Karpas-422 (cell line): ENCODE measurements at regions not wholly inside any gene's neighbourhood (a gene's known extent, or its start where the extent isn't known, plus 50 kb on each side); places are given as distances from the start of the nearest gene placed in this dataset.

ENCODE experiments used
- DNase-seq: peaks from one replicate; pipeline ENCODE4 v3.0.0-alpha.2; 2015
- H2AFZ ChIP-seq: fragments of 200-600 bp; sonication (generic); 2 replicates; pipeline ENCODE4 v1.6.1; 2014; ENCODE audit warnings: antibody characterized with exemption, low read length, mixed read lengths
- H3K27ac ChIP-seq: fragments of 200-600 bp; sonication (generic); 2 replicates; pipeline ENCODE4 v1.5.1; 2014; ENCODE audit warnings: mild to moderate bottlenecking, low read length, moderate library complexity
- H3K27me3 ChIP-seq: fragments of 200-600 bp; sonication (generic); 2 replicates; pipeline ENCODE4 v1.6.1; 2014; ENCODE audit warnings: low read length, mixed read lengths
- H3K36me3 ChIP-seq: fragments of 200-600 bp; sonication (generic); 2 replicates; pipeline ENCODE4 v1.6.1; 2014; ENCODE audit warnings: low read length, mixed read lengths; ENCODE audit not compliant: insufficient read depth
- H3K4me1 ChIP-seq: fragments of 200-600 bp; sonication (generic); 2 replicates; pipeline ENCODE4 v1.6.1; 2014; ENCODE audit warnings: mild to moderate bottlenecking, low read length, mixed read lengths
- H3K4me2 ChIP-seq: fragments of 200-600 bp; sonication (generic); 2 replicates; pipeline ENCODE4 v1.6.1; 2014; ENCODE audit warnings: low read length, low read depth, mild to moderate bottlenecking; ENCODE audit not compliant: poor library complexity, severe bottlenecking
- H3K4me3 ChIP-seq: fragments of 200-600 bp; sonication (generic); 2 replicates; pipeline ENCODE4 v1.5.1; 2014; ENCODE audit warnings: mild to moderate bottlenecking, antibody characterized with exemption, low read length, mixed read lengths
- H3K79me2 ChIP-seq: fragments of 200-600 bp; sonication (generic); 2 replicates; pipeline ENCODE4 v1.6.1; 2014; ENCODE audit warnings: mild to moderate bottlenecking, low read length, mixed read lengths
- H3K9ac ChIP-seq: fragments of 200-600 bp; sonication (generic); 2 replicates; pipeline ENCODE4 v1.6.0; 2014; ENCODE audit warnings: low read length
- H3K9me2 ChIP-seq: fragments of 200-600 bp; sonication (generic), shearing (Covaris generic); replicated peaks from 2 replicates; pipeline ENCODE4 v1.6.0; 2014; ENCODE audit warnings: mild to moderate bottlenecking, low read length, moderate library complexity; ENCODE audit not compliant: insufficient read depth
- H3K9me3 ChIP-seq: fragments of 300-700, 200-600 bp; sonication (generic); 2 replicates; pipeline ENCODE4 v1.6.1; 2014; ENCODE audit warnings: low read length, mixed read lengths
- H4K20me1 ChIP-seq: fragments of 200-600 bp; sonication (generic); 2 replicates; pipeline ENCODE4 v1.6.1; 2014; ENCODE audit warnings: mild to moderate bottlenecking, antibody characterized with exemption, low read length, low read depth; ENCODE audit not compliant: insufficient read depth

DNA sequence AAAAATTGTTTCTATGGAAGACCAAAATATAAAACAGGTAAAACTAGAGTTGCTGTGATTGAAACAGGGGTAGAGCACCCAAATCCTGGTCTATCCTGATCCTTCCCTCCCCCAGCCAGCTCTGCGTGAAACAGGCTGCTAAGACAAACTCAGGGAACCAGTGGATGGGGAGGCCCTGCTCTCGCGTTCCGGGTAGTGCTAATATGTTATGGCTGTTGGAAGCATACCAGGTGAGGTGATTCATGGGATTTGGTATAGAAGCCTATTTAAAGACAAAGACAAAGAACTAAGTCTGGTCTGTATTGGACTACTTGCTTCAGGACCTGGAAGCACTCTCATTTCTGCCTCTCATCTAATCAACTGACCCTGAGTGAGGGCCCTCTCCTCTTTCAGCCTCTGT is 63.0 kb upstream of the CCBE1 start:
- Histone ChIP-seq H3K9me3 (no peaks in the 10 kb centered on the region), H3K27me3 (no peaks in the 10 kb centered on the region), H3K4me2 (no peak overlapping the region), H3K4me1 (no peaks in the 10 kb centered on the region), H3K27ac (no peak overlapping the region), H4K20me1 (no peaks in the 10 kb centered on the region), H3K4me3 (no peak overlapping the region), H3K79me2 (no peaks in the 10 kb centered on the region), H3K36me3 (no peaks in the 10 kb centered on the region), H2AFZ (no peak overlapping the region), H3K9me2 (no peaks in the 10 kb centered on the region), H3K9ac (no peak overlapping the region)
- no peak for DNase-seq

DNA sequence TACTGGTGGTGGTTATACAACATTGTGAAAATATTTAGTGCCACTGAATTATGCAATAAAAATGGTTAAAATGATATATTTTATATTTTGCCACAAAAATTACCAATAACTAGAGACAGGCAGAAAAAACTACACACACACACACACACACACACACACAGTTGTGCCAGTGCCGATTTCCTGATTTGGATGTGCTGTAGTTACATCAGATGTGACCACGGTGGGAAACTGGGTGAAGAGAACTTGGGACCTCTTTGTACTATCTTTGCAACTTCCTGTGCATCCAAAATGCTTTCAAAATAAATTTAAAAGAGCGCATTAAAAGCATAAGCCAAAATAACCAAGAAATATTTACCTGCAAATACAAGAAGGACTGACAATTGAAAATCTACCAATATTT is 61.6 kb upstream of the CCBE1 start:
- Histone ChIP-seq H4K20me1 (no peaks in the 10 kb centered on the region), H3K4me1 (no peaks in the 10 kb centered on the region), H3K36me3 (no peaks in the 10 kb centered on the region), H2AFZ (no peak overlapping the region), H3K27ac (no peak overlapping the region), H3K27me3 (no peaks in the 10 kb centered on the region), H3K4me3 (no peak overlapping the region), H3K4me2 (no peak overlapping the region), H3K9ac (no peak overlapping the region), H3K79me2 (no peaks in the 10 kb centered on the region), H3K9me2 (no peaks in the 10 kb centered on the region), H3K9me3 (no peaks in the 10 kb centered on the region)
- no peak for DNase-seq

DNA sequence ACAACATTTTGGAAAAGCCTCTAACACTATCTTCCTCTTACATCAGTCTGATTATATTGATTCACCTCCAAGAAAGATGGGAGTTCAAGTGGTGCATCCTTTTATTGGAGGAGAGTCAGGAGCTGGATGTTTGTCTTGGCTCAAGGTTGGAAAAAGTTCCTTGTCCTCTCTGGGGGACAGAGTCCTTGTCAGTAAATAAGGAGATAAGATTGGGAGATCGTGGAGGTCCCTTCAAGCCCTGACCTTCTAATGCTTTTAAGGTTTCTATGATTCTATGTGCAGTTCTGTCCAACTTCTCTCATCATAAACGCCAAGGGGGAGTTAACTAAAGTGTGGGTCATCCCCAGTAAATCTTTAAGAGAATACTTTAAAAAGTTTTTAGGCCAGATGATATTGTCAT is 60.9 kb upstream of the CCBE1 start:
- no peak overlapping the region for H3K27ac ChIP-seq

DNA sequence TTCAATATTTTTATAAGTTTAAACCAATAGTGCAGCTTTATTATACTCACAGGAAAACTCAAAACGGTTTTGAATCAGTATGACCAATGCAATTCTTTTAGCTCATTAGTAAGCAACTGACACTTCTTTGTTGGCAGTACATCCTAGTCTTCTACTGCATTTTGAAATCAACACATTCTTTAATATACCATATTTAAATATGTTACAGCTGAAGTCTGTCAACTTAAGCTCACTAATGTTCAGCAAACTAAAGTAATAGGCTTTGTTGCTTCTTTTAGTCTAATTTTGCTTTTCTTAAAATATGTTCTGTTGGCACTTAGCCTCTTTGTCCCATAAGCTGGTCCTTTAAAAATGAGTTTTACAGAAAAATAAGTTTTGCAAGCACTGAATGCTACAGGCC is 55.4 kb upstream of the CCBE1 start:
- Histone ChIP-seq H3K79me2 (no peaks in the 10 kb centered on the region), H2AFZ (no peak overlapping the region), H3K9me3 (no peaks in the 10 kb centered on the region), H3K9ac (no peak overlapping the region), H3K4me3 (no peak overlapping the region), H4K20me1 (no peaks in the 10 kb centered on the region), H3K4me1 (no peaks in the 10 kb centered on the region), H3K27me3 (no peaks in the 10 kb centered on the region), H3K4me2 (no peak overlapping the region), H3K27ac (no peak overlapping the region), H3K36me3 (no peaks in the 10 kb centered on the region), H3K9me2 (no peaks in the 10 kb centered on the region)
- no peak for DNase-seq

More for the DNA sequence above, 60.9 kb upstream of the CCBE1 start:
- Histone ChIP-seq H3K9me3 (no peaks in the 10 kb centered on the region), H3K36me3 (no peaks in the 10 kb centered on the region), H2AFZ (no peak overlapping the region), H4K20me1 (no peaks in the 10 kb centered on the region), H3K4me1 (no peaks in the 10 kb centered on the region), H3K27me3 (no peaks in the 10 kb centered on the region), H3K79me2 (no peaks in the 10 kb centered on the region), H3K4me3 (no peak overlapping the region), H3K9me2 (no peaks in the 10 kb centered on the region), H3K4me2 (no peak overlapping the region), H3K9ac (no peak overlapping the region)
- no peak for DNase-seq

DNA sequence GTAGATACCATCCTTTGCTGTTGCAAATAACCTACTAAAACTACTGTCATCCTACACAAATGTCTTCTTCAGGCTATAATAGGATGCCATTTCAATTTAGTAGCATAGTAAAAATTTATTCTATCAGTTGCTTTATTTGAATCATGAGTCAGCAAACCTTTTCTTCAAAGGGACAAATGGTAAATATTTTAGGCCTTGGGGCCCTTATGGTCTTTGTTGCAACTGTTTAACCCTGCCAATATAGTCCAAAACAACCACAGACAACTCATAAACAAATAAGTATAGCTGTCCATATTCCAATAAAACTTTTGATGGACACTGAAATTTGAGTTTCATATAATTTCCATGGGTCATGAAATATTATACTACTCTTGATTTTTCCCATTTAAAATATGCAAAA is 54.0 kb upstream of the CCBE1 start:
- DNase-seq: no peak
- Histone ChIP-seq H3K4me1 (no peaks in the 10 kb centered on the region), H3K27me3 (no peaks in the 10 kb centered on the region), H4K20me1 (no peaks in the 10 kb centered on the region), H3K27ac (no peak overlapping the region), H3K9me3 (no peaks in the 10 kb centered on the region), H3K4me2 (no peak overlapping the region), H2AFZ (no peak overlapping the region), H3K9me2 (no peaks in the 10 kb centered on the region), H3K4me3 (no peak overlapping the region), H3K9ac (no peak overlapping the region), H3K36me3 (no peaks in the 10 kb centered on the region), H3K79me2 (no peaks in the 10 kb centered on the region)

DNA sequence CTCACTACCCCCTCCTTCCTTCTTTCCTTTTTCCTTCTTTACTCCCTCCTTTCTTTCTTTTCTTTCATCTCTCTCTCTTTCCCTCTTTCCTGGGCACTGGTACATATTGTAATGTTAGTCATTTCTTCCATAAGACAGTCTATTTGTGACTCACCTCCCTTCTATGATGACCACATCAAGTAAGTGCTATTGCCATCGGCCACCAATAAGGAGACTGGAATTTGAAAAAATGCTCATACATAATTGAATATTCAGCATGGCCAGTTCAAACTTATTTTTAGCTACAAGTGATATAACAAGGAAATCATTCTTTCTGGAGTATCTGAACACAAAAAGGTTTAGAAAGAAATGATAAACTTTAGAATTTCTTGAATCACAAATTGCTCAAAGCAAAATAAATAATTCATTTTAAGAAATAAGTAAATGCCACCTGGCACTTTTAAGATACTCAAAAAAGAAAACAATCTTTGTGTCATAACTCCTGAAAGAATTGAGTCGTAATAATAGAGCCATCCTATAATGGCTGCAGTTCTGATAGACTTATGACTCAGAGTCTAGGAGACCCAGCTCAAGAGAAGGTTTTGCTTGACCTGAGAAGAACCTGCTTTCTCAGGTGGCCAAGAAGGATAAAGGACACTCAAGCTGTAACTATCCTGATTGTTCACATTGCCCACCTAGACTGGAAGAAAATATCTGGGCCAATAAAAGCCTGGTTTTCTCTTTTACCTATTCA is 51.6 kb upstream of the CCBE1 start:
- Histone ChIP-seq H3K4me2 (no peak overlapping the region), H3K79me2 (no peaks in the 10 kb centered on the region), H2AFZ (no peak overlapping the region), H4K20me1 (no peaks in the 10 kb centered on the region), H3K4me1 (no peaks in the 10 kb centered on the region), H3K4me3 (no peak overlapping the region), H3K9me2 (no peaks in the 10 kb centered on the region), H3K27me3 (no peaks in the 10 kb centered on the region), H3K9me3 (no peaks in the 10 kb centered on the region), H3K9ac (no peak overlapping the region), H3K27ac (no peak overlapping the region), H3K36me3 (no peaks in the 10 kb centered on the region)
- DNase-seq: no peak
